Mesenchymal stem cell (in vitro differentiated cells and primary cell): ENCODE measurements at regions not wholly inside any gene's neighbourhood (a gene's known extent, or its start where the extent isn't known, plus 50 kb on each side); places are given as distances from the start of the nearest gene placed in this dataset.

ENCODE experiments used
- DNase-seq: peaks from one replicate; pipeline ENCODE4 v3.0.0-alpha.2; 2013
- H2AFZ ChIP-seq: one replicate; pipeline ENCODE4 v1.6.1; 2013; ENCODE audit warnings: low read depth, mild to moderate bottlenecking, control low read depth, inconsistent platforms, low read length, moderate library complexity
- H2AK5ac ChIP-seq: 2 replicates; pipeline ENCODE4 v1.6.1; 2013; ENCODE audit warnings: low read length, moderate library complexity, mild to moderate bottlenecking, inconsistent platforms; ENCODE audit not compliant: severe bottlenecking
- H2BK120ac ChIP-seq: one replicate; pipeline ENCODE4 v1.6.1; 2013; ENCODE audit warnings: low read depth, mild to moderate bottlenecking, inconsistent platforms, low read length, moderate library complexity
- H2BK12ac ChIP-seq, 2 experiments: one replicate each; pipeline ENCODE4 v1.6.1; 2013; ENCODE audit warnings: inconsistent platforms in 2 of 2, low read length in 2 of 2, mild to moderate bottlenecking in 2 of 2, moderate library complexity in 2 of 2, control low read depth in 1 of 2
- H2BK15ac ChIP-seq: one replicate; pipeline ENCODE4 v1.6.1; 2013; ENCODE audit warnings: mild to moderate bottlenecking, low read depth, inconsistent platforms; ENCODE audit not compliant: poor library complexity, severe bottlenecking
- H2BK5ac ChIP-seq: 2 replicates; pipeline ENCODE4 v1.6.1; 2013; ENCODE audit warnings: low read depth, mild to moderate bottlenecking, low read length, control low read depth, inconsistent platforms; ENCODE audit not compliant: poor library complexity, severe bottlenecking
- H3K14ac ChIP-seq, 2 experiments: one replicate each; pipeline ENCODE4 v1.6.1; 2013; ENCODE audit warnings: inconsistent platforms in 2 of 2, low read length in 2 of 2, control low read depth in 1 of 2, mild to moderate bottlenecking in 1 of 2, moderate library complexity in 1 of 2
- H3K18ac ChIP-seq, 2 experiments: one replicate each; pipeline ENCODE4 v1.6.1; 2013; ENCODE audit warnings: inconsistent platforms in 2 of 2, low read length in 2 of 2, control low read depth in 1 of 2, low read depth in 1 of 2, mild to moderate bottlenecking in 1 of 2
- H3K23ac ChIP-seq, 2 experiments: one replicate each; pipeline ENCODE4 v1.6.1; 2013; ENCODE audit warnings: inconsistent platforms in 2 of 2, low read length in 2 of 2, mild to moderate bottlenecking in 2 of 2, moderate library complexity in 2 of 2, control low read depth in 1 of 2
- H3K27ac ChIP-seq: 2 replicates; pipeline ENCODE4 v1.5.1; 2013; ENCODE audit warnings: mild to moderate bottlenecking, moderate library complexity, low read length, control low read depth, inconsistent platforms; ENCODE audit not compliant: poor library complexity, severe bottlenecking
- H3K27me3 ChIP-seq, 2 experiments: 2 replicates each; pipeline versions ENCODE4 v1.6.1 to v1.7.0; 2013; ENCODE audit warnings: low read length in 2 of 2, mild to moderate bottlenecking in 2 of 2, moderate library complexity in 2 of 2, control low read depth in 1 of 2, inconsistent platforms in 1 of 2; ENCODE audit not compliant: control insufficient read depth in 1 of 2, insufficient read depth in 1 of 2
- H3K36me3 ChIP-seq, 2 experiments: 2 replicates each; pipeline versions ENCODE4 v1.6.1 to v1.7.0; 2013; ENCODE audit warnings: low read length in 2 of 2, control low read depth in 1 of 2, inconsistent platforms in 1 of 2, low read depth in 1 of 2, mild to moderate bottlenecking in 1 of 2; ENCODE audit not compliant: insufficient read depth in 2 of 2, control insufficient read depth in 1 of 2
- H3K4ac ChIP-seq, 2 experiments: one replicate each; pipeline ENCODE4 v1.6.1; 2013; ENCODE audit warnings: inconsistent platforms in 2 of 2, low read length in 2 of 2, mild to moderate bottlenecking in 2 of 2, moderate library complexity in 2 of 2, control low read depth in 1 of 2, low read depth in 1 of 2
- H3K4me1 ChIP-seq: 2 replicates; pipeline ENCODE4 v1.6.1; 2013; ENCODE audit warnings: low read depth, low read length, control low read depth; ENCODE audit not compliant: control insufficient read depth, insufficient read depth
- H3K4me2 ChIP-seq: 2 replicates; pipeline ENCODE4 v1.6.1; 2013; ENCODE audit warnings: low read length, mild to moderate bottlenecking, inconsistent platforms; ENCODE audit not compliant: poor library complexity, severe bottlenecking
- H3K4me3 ChIP-seq, 2 experiments: 2 replicates each; pipeline versions ENCODE4 v1.5.1 to v1.7.0; 2013; ENCODE audit warnings: low read length in 2 of 2, mild to moderate bottlenecking in 2 of 2, control low read depth in 1 of 2, low read depth in 1 of 2; ENCODE audit not compliant: insufficient read depth in 1 of 2
- H3K79me1 ChIP-seq: replicated peaks from 2 replicates; pipeline ENCODE4 v1.6.1; 2013; ENCODE audit warnings: mild to moderate bottlenecking, control low read depth, low read length, inconsistent platforms; ENCODE audit not compliant: poor library complexity, severe bottlenecking
- H3K9ac ChIP-seq: 2 replicates; pipeline ENCODE4 v1.7.0; 2013; ENCODE audit warnings: mild to moderate bottlenecking, low read length, moderate library complexity
- H3K9me3 ChIP-seq: 2 replicates; pipeline ENCODE4 v1.7.0; 2013; ENCODE audit warnings: mild to moderate bottlenecking, low read length; ENCODE audit not compliant: control insufficient read depth
- H4K8ac ChIP-seq: one replicate; pipeline ENCODE4 v1.6.1; 2013; ENCODE audit warnings: inconsistent platforms, mild to moderate bottlenecking, low read length, moderate library complexity
- H4K91ac ChIP-seq: one replicate; pipeline ENCODE4 v1.6.1; 2013; ENCODE audit warnings: mild to moderate bottlenecking, low read length, inconsistent platforms
- WGBS: methylation state at CpG from one replicate; pipeline ENCODE4 v1.1.7; 2013; ENCODE audit warnings: mixed read lengths; 5-methylcytosine and 5-hydroxymethylcytosine counted together

- Histone ChIP-seq H3K27ac (no peak overlapping the region), H3K18ac (no peak overlapping the region), H2BK15ac (no peak overlapping the region), H2AK5ac (no peak overlapping the region), H3K79me1 (no peaks in the 10 kb centered on the region), H3K36me3 (no peaks in the 10 kb centered on the region), H3K4me3 (no peak overlapping the region), H3K4me2 (no peak overlapping the region), H4K8ac (no peak overlapping the region), H2BK120ac (no peak overlapping the region), H2BK5ac (no peak overlapping the region), H2AFZ (no peak overlapping the region), H3K23ac (no peak overlapping the region), H3K4me1 (no peaks in the 10 kb centered on the region), H2BK12ac (no peak overlapping the region), H4K91ac (no peak overlapping the region), H3K9me3 (no peaks in the 10 kb centered on the region), H3K27me3 (no peaks in the 10 kb centered on the region), H3K4ac (no peak overlapping the region), H3K14ac (no peak overlapping the region), H3K9ac (no peak overlapping the region)
- no peak for DNase-seq
- no CpG with 5 or more reads among the region's 1 CpG for WGBS
Measured at GRCh38 chr7:96855691-96856090, 146.0 kb upstream of the SEM1 start.

- H3K79me1 ChIP-seq: no peaks in the 10 kb centered on the region
- H3K9me3 ChIP-seq: no peaks in the 10 kb centered on the region
- H2BK12ac ChIP-seq: no peak overlapping the region
- no peak overlapping the region for H4K8ac ChIP-seq
- no peak for DNase-seq
- no peak overlapping the region for H3K23ac ChIP-seq
- H2BK15ac ChIP-seq: no peak overlapping the region
- no peak overlapping the region for H4K91ac ChIP-seq
- H2AK5ac ChIP-seq: no peak overlapping the region
- no peak overlapping the region for H3K9ac ChIP-seq
- H3K4ac ChIP-seq: no peak overlapping the region
- H3K14ac ChIP-seq: no peak overlapping the region
- H3K27ac ChIP-seq: no peak overlapping the region
- no CpG with 5 or more reads among the region's 2 CpGs for WGBS
- H3K36me3 ChIP-seq: no peaks in the 10 kb centered on the region
- no peaks in the 10 kb centered on the region for H3K4me1 ChIP-seq
- H2BK120ac ChIP-seq: no peak overlapping the region
- no peaks in the 10 kb centered on the region for H3K27me3 ChIP-seq
- no peak overlapping the region for H2AFZ ChIP-seq
- H2BK5ac ChIP-seq: no peak overlapping the region
- no peak overlapping the region for H3K18ac ChIP-seq
- H3K4me2 ChIP-seq: no peak overlapping the region
- no peak overlapping the region for H3K4me3 ChIP-seq
Measured at GRCh38 chr7:96869538-96869937, 135.8 kb upstream of the DLX6 start.

- Histone ChIP-seq H3K4ac (no peak overlapping the region), H3K36me3 (no peaks in the 10 kb centered on the region), H3K9me3 (no peaks in the 10 kb centered on the region), H3K23ac (no peak overlapping the region), H4K8ac (no peak overlapping the region), H3K4me1 (no peaks in the 10 kb centered on the region), H3K4me2 (no peak overlapping the region), H3K27ac (no peak overlapping the region), H2BK15ac (no peak overlapping the region), H4K91ac (no peak overlapping the region), H3K18ac (no peak overlapping the region), H2BK12ac (no peak overlapping the region), H3K14ac (no peak overlapping the region), H2BK5ac (no peak overlapping the region), H2AK5ac (no peak overlapping the region), H3K79me1 (no peaks in the 10 kb centered on the region), H2BK120ac (no peak overlapping the region), H3K4me3 (no peak overlapping the region), H3K27me3 (no peaks in the 10 kb centered on the region), H3K9ac (no peak overlapping the region), H2AFZ (no peak overlapping the region)
- WGBS: no CpG with 5 or more reads among the region's 2 CpGs
- no peak for DNase-seq
Measured at GRCh38 chr7:96870185-96870584, 135.2 kb upstream of the DLX6 start.

- Histone ChIP-seq H3K9me3 (no peaks in the 10 kb centered on the region), H3K4me3 (no peak overlapping the region), H2BK5ac (no peak overlapping the region), H3K4ac (no peak overlapping the region), H2BK12ac (no peak overlapping the region), H3K79me1 (no peaks in the 10 kb centered on the region), H3K27ac (no peak overlapping the region), H2BK120ac (no peak overlapping the region), H3K18ac (no peak overlapping the region), H2AFZ (no peak overlapping the region), H2BK15ac (no peak overlapping the region), H3K4me1 (no peaks in the 10 kb centered on the region), H3K36me3 (no peaks in the 10 kb centered on the region), H2AK5ac (no peak overlapping the region), H3K27me3 (no peaks in the 10 kb centered on the region), H4K8ac (no peak overlapping the region), H3K14ac (no peak overlapping the region), H3K23ac (no peak overlapping the region), H4K91ac (no peak overlapping the region), H3K9ac (no peak overlapping the region), H3K4me2 (no peak overlapping the region)
- no peak for DNase-seq
Measured at GRCh38 chr7:96870934-96871333, 134.4 kb upstream of the DLX6 start.
